Kidney (tissue), 13 donors: ENCODE measurements at regions not wholly inside any gene's neighbourhood (a gene's known extent, or its start where the extent isn't known, plus 50 kb on each side); places are given as distances from the start of the nearest gene placed in this dataset.

Experiments used
- DNase-seq, 5 donors: peaks; one replicate each; pipeline ENCODE4 v3.0.0-alpha.2; 2013 to 2020
- FAIRE-seq: peaks from 2 replicates; lab custom pipeline; 2012; peaks lifted over from hg19 to GRCh38; lab: Jason Lieb, UNC
- H3K27ac ChIP-seq, 2 donors: one replicate each; pipeline ENCODE4 v1.7.0; 2013; ENCODE audit warnings: low read depth in 2 of 2, low read length in 2 of 2, inconsistent platforms in 1 of 2
- H3K27me3 ChIP-seq: one replicate; pipeline ENCODE4 v1.7.1; 2013; ENCODE audit warnings: low read length, inconsistent platforms; ENCODE audit not compliant: control insufficient read depth, insufficient read depth
- H3K36me3 ChIP-seq, 3 donors: one replicate each; pipeline versions ENCODE4 v1.7.0 to v1.7.1; 2013; ENCODE audit warnings: low read length in 3 of 3, control low read depth in 1 of 3, inconsistent platforms in 1 of 3; ENCODE audit not compliant: insufficient read depth in 3 of 3, control insufficient read depth in 2 of 3
- H3K4me1 ChIP-seq, 3 donors: one replicate each; pipeline versions ENCODE4 v1.7.0 to v1.7.1; 2013; ENCODE audit warnings: low read length in 3 of 3, inconsistent platforms in 1 of 3, low read depth in 1 of 3; ENCODE audit not compliant: control insufficient read depth in 2 of 3, insufficient read depth in 2 of 3
- H3K4me3 ChIP-seq, 3 donors: one replicate each; pipeline versions ENCODE4 v1.7.0 to v1.8.1; 2013; ENCODE audit warnings: low read length in 3 of 3, control low read depth in 1 of 3, inconsistent platforms in 1 of 3
- H3K9ac ChIP-seq, 3 donors: one replicate each; pipeline versions ENCODE4 v1.7.0 to v1.7.1; 2013; ENCODE audit warnings: low read length in 3 of 3, control low read depth in 1 of 3, inconsistent platforms in 1 of 3
- H3K9me3 ChIP-seq, 3 donors: one replicate each; pipeline versions ENCODE4 v1.7.0 to v1.7.1; 2013; ENCODE audit warnings: low read length in 3 of 3, control low read depth in 1 of 3, inconsistent platforms in 1 of 3; ENCODE audit not compliant: control insufficient read depth in 2 of 3, insufficient read depth in 1 of 3
- CTCF ChIP-seq: IDR thresholded peaks from 3 replicates; pipeline ENCODE4 v1.5.1; 2012; ENCODE audit warnings: mild to moderate bottlenecking, moderate library complexity, borderline replicate concordance; ENCODE audit not compliant: insufficient read depth; ENCODE audit errors: extremely low read depth
- intact Hi-C: fragments of 100-400 bp; cut with DNase I; formaldehyde crosslinking; loops from one replicate; pipeline ENCODE4 v1.11.1; 2022
- donor health status: control.
- donor health status: control.
- donor health status: control.
- donor health status: control.
- donor health status: control.
- donor health status: DM: yes; HTN: yes; CAD: no.
- donor health status: Normal renal cell carcinoma (clear cell type).

GRCh38 chr4:175176710-175177109 lies 258.6 kb downstream of the ADAM29 start:
- Histone ChIP-seq H3K9me3 (no peaks in the 10 kb centered on the region), H3K4me1 (no peaks in the 10 kb centered on the region), H3K9ac (no peak overlapping the region), H3K4me3 (no peak overlapping the region), H3K36me3 (no peaks in the 10 kb centered on the region), H3K27ac (no peak overlapping the region), H3K27me3 (no peaks in the 10 kb centered on the region)
- FAIRE-seq: no peak
- no peak for DNase-seq
- TF ChIP-seq CTCF: no peak
- intact Hi-C loops: no loop called here

DNA sequence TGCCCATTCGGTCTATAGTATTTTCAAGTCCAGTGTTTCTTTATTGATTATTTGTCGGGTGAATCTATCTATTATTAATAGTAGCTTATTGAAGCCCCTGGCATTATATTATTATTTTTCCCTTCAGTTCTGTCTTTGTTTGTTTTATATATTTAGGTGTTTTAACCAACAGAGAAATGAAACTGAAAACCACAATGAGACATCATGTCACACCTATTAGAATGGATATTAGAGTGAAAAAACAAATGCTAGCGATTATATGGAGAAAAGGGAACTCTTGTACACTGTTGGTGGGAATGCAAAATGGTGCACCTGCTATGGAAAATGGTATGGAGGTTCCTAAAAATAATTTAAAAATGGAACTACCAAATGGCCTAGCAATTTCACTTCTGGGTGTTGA lies 272.5 kb downstream of the ADAM29 start:
- H3K9me3 ChIP-seq: no peaks in the 10 kb centered on the region
- no peak overlapping the region for H3K9ac ChIP-seq
- no peaks in the 10 kb centered on the region for H3K27me3 ChIP-seq
- no peak for TF ChIP-seq CTCF
- FAIRE-seq (no peak), DNase-seq (no peak)
- no peak overlapping the region for H3K4me3 ChIP-seq
- H3K4me1 ChIP-seq: no peaks in the 10 kb centered on the region
- H3K27ac ChIP-seq: no peak overlapping the region
- H3K36me3 ChIP-seq: no peaks in the 10 kb centered on the region
- intact Hi-C loops: no loop called here

DNA sequence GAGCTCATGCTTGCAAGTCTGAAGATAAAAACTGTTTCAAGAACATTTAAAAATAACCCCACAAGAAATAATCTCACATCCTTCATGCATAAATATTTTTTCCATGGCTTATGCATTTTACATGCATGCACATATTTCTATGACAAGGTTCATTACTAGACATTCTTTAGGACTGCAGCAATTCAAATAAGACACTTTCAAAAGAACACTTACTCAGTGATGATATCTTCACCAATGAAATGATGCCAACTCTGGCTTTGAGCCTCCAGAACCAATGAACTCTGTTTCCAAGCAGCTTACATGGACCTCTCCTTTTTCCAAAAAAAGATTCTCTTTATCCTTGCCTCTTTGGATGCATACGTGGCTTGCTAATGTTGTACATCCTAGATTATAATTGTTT lies 279.9 kb downstream of the ADAM29 start:
- Histone ChIP-seq H3K36me3 (no peaks in the 10 kb centered on the region), H3K4me1 (no peaks in the 10 kb centered on the region), H3K9me3 (no peaks in the 10 kb centered on the region), H3K9ac (no peak overlapping the region), H3K27me3 (no peaks in the 10 kb centered on the region), H3K27ac (no peak overlapping the region), H3K4me3 (no peak overlapping the region)
- FAIRE-seq (no peak), DNase-seq (no peak)
- intact Hi-C loops: no loop called here
- no peak for TF ChIP-seq CTCF

DNA sequence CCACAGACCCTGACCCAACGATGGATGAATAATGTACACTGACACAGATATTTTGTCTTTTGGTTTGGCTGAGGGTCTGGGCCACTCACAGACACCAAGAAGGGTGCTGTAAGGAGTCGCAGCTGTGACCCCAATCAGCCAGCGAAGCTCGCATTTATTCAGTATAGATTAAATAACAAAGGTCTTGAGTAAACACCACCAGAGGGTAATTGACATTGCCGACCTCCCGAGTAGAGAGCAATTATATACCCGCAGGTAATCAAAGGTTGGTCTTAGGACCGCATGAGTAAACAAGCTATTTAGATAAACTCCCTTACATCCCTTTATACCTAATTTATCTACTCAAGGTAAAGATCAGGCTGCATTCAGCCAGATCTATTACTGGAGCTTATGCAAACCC lies 297.1 kb downstream of the ADAM29 start:
- no peaks in the 10 kb centered on the region for H3K36me3 ChIP-seq
- H3K9ac ChIP-seq: no peak overlapping the region
- peaks cover 0 to 26% (median 6%) of the 10 kb centered on the region in 3 donors for H3K9me3 ChIP-seq
- H3K27ac ChIP-seq: no peak overlapping the region
- no peak for FAIRE-seq
- no peak overlapping the region for H3K4me3 ChIP-seq
- H3K27me3 ChIP-seq: no peaks in the 10 kb centered on the region
- H3K4me1 ChIP-seq: no peaks in the 10 kb centered on the region
- intact Hi-C loops: no loop called here
- DNase-seq: no peak
- TF ChIP-seq CTCF: no peak
